ENCODE measurements at regions not wholly inside any gene's neighbourhood (a gene's known extent, or its start where the extent isn't known, plus 50 kb on each side); places are given as distances from the start of the nearest gene placed in this dataset.

DNA sequence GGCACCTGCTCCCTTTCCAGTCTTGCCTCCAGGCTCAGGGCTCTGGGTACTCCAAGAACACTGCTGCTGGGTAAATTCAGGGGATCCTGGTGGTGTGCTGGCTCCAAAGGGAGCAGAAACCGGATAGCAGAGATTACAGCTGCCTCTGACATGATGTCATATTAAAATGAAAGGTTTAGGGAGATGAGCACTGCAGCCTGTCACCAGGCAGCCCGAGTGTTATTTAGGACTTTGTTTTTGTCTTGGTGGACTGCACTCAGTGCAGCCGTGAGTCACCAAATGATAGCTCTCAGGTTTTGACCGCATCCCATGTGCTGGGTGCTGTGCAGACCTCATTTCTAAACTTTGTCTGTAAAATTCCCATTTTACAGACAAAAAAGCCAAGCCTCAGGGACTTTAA lies 266.0 kb upstream of the CRY1 start:
- Histone ChIP-seq H3K9ac (ENCODE audit: low read length) (no peak overlapping the region), H3K27ac (ENCODE audit: low read depth, low read length) (no peak overlapping the region), H3K4me1 (ENCODE audit: control insufficient read depth, insufficient read depth, low read length) (peaks cover 2% of the 10 kb centered on the region), H3K36me3 (ENCODE audit: control insufficient read depth, insufficient read depth, low read length) (no peaks in the 10 kb centered on the region), H3K27me3 (ENCODE audit: control insufficient read depth, insufficient read depth, low read length) (no peaks in the 10 kb centered on the region), H3K4me3 (ENCODE audit: low read length) (no peak overlapping the region)

- Histone ChIP-seq H3K36me3 (ENCODE audit: control insufficient read depth, insufficient read depth, low read length) (no peaks in the 10 kb centered on the region), H3K27me3 (ENCODE audit: control insufficient read depth, insufficient read depth, low read length) (no peaks in the 10 kb centered on the region), H3K9ac (ENCODE audit: low read length) (no peak overlapping the region), H3K27ac (ENCODE audit: low read depth, low read length) (no peak overlapping the region), H3K4me3 (ENCODE audit: low read length) (no peak overlapping the region), H3K4me1 (ENCODE audit: control insufficient read depth, insufficient read depth, low read length) (peaks cover 2% of the 10 kb centered on the region)
These were observed 266.7 kb upstream of the CRY1 start for GRCh38 chr12:107360033-107360432.

DNA sequence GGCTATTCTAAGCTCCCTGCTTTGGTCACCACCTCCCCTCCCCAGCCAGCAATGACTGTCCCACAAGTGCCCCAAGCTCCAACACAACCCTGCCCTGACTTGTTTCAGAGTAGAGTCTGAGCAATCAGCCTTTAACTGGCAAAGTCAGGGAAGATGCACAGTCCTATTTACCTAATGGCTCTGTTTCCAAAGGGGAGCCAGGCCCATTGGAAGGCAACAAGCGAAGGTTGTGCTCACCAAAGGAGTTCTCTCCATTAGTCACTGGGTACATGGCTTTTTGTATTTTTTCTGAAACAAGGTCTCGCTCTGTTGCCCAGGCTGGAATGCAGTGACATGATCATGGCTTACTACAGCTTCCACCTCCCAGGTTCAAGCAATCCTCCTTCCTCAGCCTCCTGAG lies 267.1 kb upstream of the CRY1 start:
- no peaks in the 10 kb centered on the region for H3K36me3 ChIP-seq (ENCODE audit: control insufficient read depth, insufficient read depth, low read length)
- no peaks in the 10 kb centered on the region for H3K27me3 ChIP-seq (ENCODE audit: control insufficient read depth, insufficient read depth, low read length)
- H3K4me1 ChIP-seq (ENCODE audit: control insufficient read depth, insufficient read depth, low read length): peaks cover 2% of the 10 kb centered on the region
- no peak overlapping the region for H3K27ac ChIP-seq (ENCODE audit: low read depth, low read length)
- no peak overlapping the region for H3K9ac ChIP-seq (ENCODE audit: low read length)
- no peak overlapping the region for H3K4me3 ChIP-seq (ENCODE audit: low read length)

GRCh38 chr12:107361970-107362369 lies 268.6 kb upstream of the CRY1 start:
- no peak overlapping the region for H3K9ac ChIP-seq (ENCODE audit: low read length)
- H3K4me1 ChIP-seq (ENCODE audit: control insufficient read depth, insufficient read depth, low read length): no peaks in the 10 kb centered on the region
- H3K27me3 ChIP-seq (ENCODE audit: control insufficient read depth, insufficient read depth, low read length): no peaks in the 10 kb centered on the region
- no peak overlapping the region for H3K27ac ChIP-seq (ENCODE audit: low read depth, low read length)
- no peak overlapping the region for H3K4me3 ChIP-seq (ENCODE audit: low read length)
- H3K36me3 ChIP-seq (ENCODE audit: control insufficient read depth, insufficient read depth, low read length): no peaks in the 10 kb centered on the region

GRCh38 chr12:107362960-107363359 lies 269.6 kb upstream of the CRY1 start:
- H3K36me3 ChIP-seq (ENCODE audit: control insufficient read depth, insufficient read depth, low read length): no peaks in the 10 kb centered on the region

DNA sequence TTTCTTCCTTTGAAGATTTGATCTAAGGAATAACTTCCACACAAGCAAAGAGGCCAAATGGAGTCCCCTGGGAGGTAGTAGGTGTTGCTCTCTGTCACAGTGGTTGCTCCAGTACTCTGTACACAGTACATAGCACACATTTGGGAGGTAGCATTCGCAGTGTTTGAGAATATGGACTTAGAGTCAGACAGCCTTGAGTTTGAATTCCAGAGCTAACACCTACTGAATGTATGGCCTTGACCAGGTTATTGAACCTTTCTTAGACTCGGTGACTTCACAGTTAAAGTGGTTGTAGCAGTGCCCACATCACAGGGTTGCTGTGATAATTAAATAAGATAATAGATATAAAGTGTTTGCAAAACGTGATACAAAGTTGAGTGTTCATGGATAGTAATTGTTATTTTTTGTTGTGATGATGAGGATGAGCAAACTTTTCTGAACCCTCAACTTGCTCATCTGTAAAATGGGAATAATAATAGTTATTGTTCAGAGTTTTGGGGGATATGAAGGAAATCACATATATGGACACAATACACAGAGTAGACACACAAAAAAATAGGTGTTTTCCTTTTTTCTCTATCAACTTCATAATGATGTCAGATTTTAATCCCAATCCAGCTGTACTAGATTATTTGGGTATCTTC lies 271.6 kb upstream of the CRY1 start:
- no peak overlapping the region for H3K9ac ChIP-seq (ENCODE audit: low read length)
- no peaks in the 10 kb centered on the region for H3K36me3 ChIP-seq (ENCODE audit: control insufficient read depth, insufficient read depth, low read length)
- H3K27ac ChIP-seq (ENCODE audit: low read depth, low read length): no peak overlapping the region
- H3K4me3 ChIP-seq (ENCODE audit: low read length): no peak overlapping the region
- no peaks in the 10 kb centered on the region for H3K4me1 ChIP-seq (ENCODE audit: control insufficient read depth, insufficient read depth, low read length)
- H3K27me3 ChIP-seq (ENCODE audit: control insufficient read depth, insufficient read depth, low read length): no peaks in the 10 kb centered on the region

More at GRCh38 chr12:107362960-107363359, 269.6 kb upstream of the CRY1 start:
- H3K4me1 ChIP-seq (ENCODE audit: control insufficient read depth, insufficient read depth, low read length): no peaks in the 10 kb centered on the region
- no peak overlapping the region for H3K27ac ChIP-seq (ENCODE audit: low read depth, low read length)
- no peak overlapping the region for H3K9ac ChIP-seq (ENCODE audit: low read length)
- no peaks in the 10 kb centered on the region for H3K27me3 ChIP-seq (ENCODE audit: control insufficient read depth, insufficient read depth, low read length)
- no peak overlapping the region for H3K4me3 ChIP-seq (ENCODE audit: low read length)

DNA sequence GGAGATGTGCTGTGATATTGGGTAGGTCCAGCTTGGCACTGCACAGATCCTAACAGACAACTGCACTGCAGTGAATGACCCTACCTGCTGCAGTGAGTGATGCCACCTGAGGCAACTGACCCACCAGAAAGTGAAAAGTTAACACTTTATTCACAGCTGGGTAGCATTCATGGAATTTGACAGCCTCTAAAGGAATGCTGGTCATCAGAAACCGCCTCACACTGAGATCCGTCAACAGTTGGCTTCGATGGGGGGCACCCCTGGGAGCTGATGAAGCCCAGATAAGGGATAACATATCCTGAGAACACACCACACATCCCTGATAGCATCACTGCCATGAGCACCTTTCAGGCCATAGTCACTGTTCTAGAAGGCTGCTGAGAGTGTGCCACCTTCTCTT lies 272.4 kb upstream of the CRY1 start:
- Histone ChIP-seq H3K4me1 (ENCODE audit: control insufficient read depth, insufficient read depth, low read length) (no peaks in the 10 kb centered on the region), H3K27me3 (ENCODE audit: control insufficient read depth, insufficient read depth, low read length) (no peaks in the 10 kb centered on the region), H3K4me3 (ENCODE audit: low read length) (no peak overlapping the region)

DNA sequence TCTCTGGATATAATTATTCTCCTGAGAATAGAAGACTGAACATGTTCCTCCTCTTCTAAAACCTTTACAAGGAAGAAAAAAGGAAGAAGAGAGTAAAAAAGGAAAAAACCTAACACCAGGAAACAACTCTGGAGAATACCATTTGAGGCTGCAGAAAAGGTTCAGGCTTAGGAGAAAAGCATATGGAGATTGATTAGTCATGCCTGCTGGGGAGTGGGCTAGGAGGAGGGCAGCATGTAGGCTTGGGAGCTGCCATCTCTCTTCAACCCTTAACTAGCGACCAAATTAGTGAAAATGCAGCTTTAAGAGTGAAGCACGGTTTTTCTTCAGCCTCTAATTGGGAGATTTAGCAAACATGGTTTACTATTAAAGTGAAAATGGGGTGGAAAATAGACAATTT lies 273.0 kb upstream of the CRY1 start:
- no peak overlapping the region for H3K27ac ChIP-seq (ENCODE audit: low read depth, low read length)
- H3K36me3 ChIP-seq (ENCODE audit: control insufficient read depth, insufficient read depth, low read length): no peaks in the 10 kb centered on the region

More for the DNA sequence above, 272.4 kb upstream of the CRY1 start:
- Histone ChIP-seq H3K36me3 (ENCODE audit: control insufficient read depth, insufficient read depth, low read length) (no peaks in the 10 kb centered on the region), H3K27ac (ENCODE audit: low read depth, low read length) (no peak overlapping the region), H3K9ac (ENCODE audit: low read length) (no peak overlapping the region)

DNA sequence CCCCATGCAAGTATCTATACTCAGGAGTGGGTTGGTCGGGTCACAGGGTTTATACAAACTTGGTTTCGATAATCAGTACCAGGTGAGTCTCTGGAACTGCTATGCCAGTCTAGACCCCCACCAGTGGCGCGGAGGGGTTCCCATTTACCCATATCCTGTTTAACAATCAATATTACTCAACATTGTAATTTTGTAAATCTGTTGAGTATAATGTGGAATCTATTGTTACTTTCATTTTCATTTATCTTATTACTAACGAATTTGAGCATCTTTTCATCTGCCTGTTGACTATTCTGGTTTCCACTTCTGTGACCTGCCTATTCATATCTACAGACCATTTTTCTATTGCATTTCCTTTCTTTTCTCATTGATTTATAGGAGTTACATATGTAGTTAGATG lies 275.2 kb upstream of the CRY1 start:
- H3K4me1 ChIP-seq (ENCODE audit: control insufficient read depth, insufficient read depth, low read length): no peaks in the 10 kb centered on the region
- no peak overlapping the region for H3K27ac ChIP-seq (ENCODE audit: low read depth, low read length)
- H3K9ac ChIP-seq (ENCODE audit: low read length): no peak overlapping the region
- H3K27me3 ChIP-seq (ENCODE audit: control insufficient read depth, insufficient read depth, low read length): no peaks in the 10 kb centered on the region
- no peaks in the 10 kb centered on the region for H3K36me3 ChIP-seq (ENCODE audit: control insufficient read depth, insufficient read depth, low read length)
- H3K4me3 ChIP-seq (ENCODE audit: low read length): no peak overlapping the region

More for the DNA sequence above, 273.0 kb upstream of the CRY1 start:
- no peaks in the 10 kb centered on the region for H3K27me3 ChIP-seq (ENCODE audit: control insufficient read depth, insufficient read depth, low read length)
- H3K9ac ChIP-seq (ENCODE audit: low read length): no peak overlapping the region
- H3K4me3 ChIP-seq (ENCODE audit: low read length): no peak overlapping the region
- no peaks in the 10 kb centered on the region for H3K4me1 ChIP-seq (ENCODE audit: control insufficient read depth, insufficient read depth, low read length)

DNA sequence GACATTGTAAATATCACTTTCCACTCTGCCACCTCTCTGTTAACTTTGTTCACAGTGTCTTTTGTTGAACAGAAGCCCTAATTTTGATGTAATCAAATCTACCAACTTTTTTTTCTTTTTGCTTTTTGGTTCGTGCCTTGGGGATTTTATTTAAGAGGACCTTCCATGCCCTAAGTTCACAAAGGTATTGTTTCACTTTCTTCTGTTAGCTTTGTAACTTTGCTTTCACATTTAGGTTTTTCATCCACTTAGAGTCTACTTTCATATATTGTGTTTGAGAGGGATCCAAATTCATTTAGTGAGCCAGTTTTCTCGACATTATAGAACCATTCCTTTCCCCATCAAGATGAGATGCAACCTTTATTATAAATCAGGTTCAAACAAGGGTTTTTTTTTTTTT lies 275.7 kb upstream of the CRY1 start:
- Histone ChIP-seq H3K27me3 (ENCODE audit: control insufficient read depth, insufficient read depth, low read length) (no peaks in the 10 kb centered on the region), H3K9ac (ENCODE audit: low read length) (no peak overlapping the region), H3K36me3 (ENCODE audit: control insufficient read depth, insufficient read depth, low read length) (no peaks in the 10 kb centered on the region), H3K4me1 (ENCODE audit: control insufficient read depth, insufficient read depth, low read length) (no peaks in the 10 kb centered on the region), H3K4me3 (ENCODE audit: low read length) (no peak overlapping the region), H3K27ac (ENCODE audit: low read depth, low read length) (no peak overlapping the region)

- Histone ChIP-seq H3K4me1 (ENCODE audit: control insufficient read depth, insufficient read depth, low read length) (no peaks in the 10 kb centered on the region), H3K36me3 (ENCODE audit: control insufficient read depth, insufficient read depth, low read length) (no peaks in the 10 kb centered on the region), H3K9ac (ENCODE audit: low read length) (no peak overlapping the region), H3K27me3 (ENCODE audit: control insufficient read depth, insufficient read depth, low read length) (no peaks in the 10 kb centered on the region), H3K4me3 (ENCODE audit: low read length) (no peak overlapping the region), H3K27ac (ENCODE audit: low read depth, low read length) (no peak overlapping the region)
These were observed 276.3 kb upstream of the CRY1 start for GRCh38 chr12:107369679-107370078.

GRCh38 chr12:107372229-107372658 lies 278.9 kb upstream of the CRY1 start:
- Histone ChIP-seq H3K4me3 (ENCODE audit: low read length) (no peak overlapping the region), H3K27me3 (ENCODE audit: control insufficient read depth, insufficient read depth, low read length) (no peaks in the 10 kb centered on the region), H3K4me1 (ENCODE audit: control insufficient read depth, insufficient read depth, low read length) (no peaks in the 10 kb centered on the region), H3K27ac (ENCODE audit: low read depth, low read length) (no peak overlapping the region), H3K9ac (ENCODE audit: low read length) (no peak overlapping the region), H3K36me3 (ENCODE audit: control insufficient read depth, insufficient read depth, low read length) (no peaks in the 10 kb centered on the region)

DNA sequence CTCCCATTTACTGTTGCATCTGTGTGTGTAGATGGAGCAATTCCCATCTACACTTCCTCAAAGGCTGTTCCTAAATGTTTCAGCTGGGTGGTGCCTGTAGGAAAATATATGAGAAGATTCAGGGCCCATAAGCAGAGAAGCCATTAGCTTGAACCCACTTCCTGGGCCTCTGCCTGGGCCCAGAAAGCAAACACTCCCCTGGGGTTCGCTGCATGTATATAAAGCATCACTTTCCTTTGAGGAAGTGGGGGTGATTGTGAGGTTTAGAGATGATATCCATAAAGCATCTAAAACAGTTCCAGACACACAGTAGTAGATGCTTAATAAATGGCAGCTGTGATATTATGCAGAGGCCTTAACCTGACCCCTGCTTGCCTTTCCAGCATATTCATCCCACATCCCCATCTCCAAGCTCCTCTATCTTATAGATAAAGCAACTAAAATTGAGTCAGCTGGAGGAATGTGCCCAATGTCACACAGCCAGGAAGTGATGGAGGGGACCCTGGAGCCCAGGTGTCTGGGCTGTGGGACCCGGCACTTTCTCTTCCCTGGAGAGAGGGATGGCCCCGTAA lies 280.0 kb upstream of the CRY1 start:
- Histone ChIP-seq H3K27me3 (ENCODE audit: control insufficient read depth, insufficient read depth, low read length) (no peaks in the 10 kb centered on the region), H3K9ac (ENCODE audit: low read length) (no peak overlapping the region), H3K4me3 (ENCODE audit: low read length) (no peak overlapping the region), H3K36me3 (ENCODE audit: control insufficient read depth, insufficient read depth, low read length) (no peaks in the 10 kb centered on the region), H3K4me1 (ENCODE audit: control insufficient read depth, insufficient read depth, low read length) (no peaks in the 10 kb centered on the region), H3K27ac (ENCODE audit: low read depth, low read length) (no peak overlapping the region)
